Heart right ventricle (tissue), 16 donors: ENCODE measurements at regions not wholly inside any gene's neighbourhood (a gene's known extent, or its start where the extent isn't known, plus 50 kb on each side); places are given as distances from the start of the nearest gene placed in this dataset.
"Not testable (repeated sequence)": the region's sequence is repeated elsewhere in the genome, so short reads cannot be mapped to it uniquely, and the experiment has no call there.

Experiments
- ATAC-seq, 8 donors: fragments of 200-7000 bp; cut with Tn5 transposase; one replicate each; pipeline ENCODE4 v1.9.1; 2020; ENCODE audit warnings: mild to moderate bottlenecking in 8 of 8, moderate library complexity in 8 of 8, moderate number of reproducible peaks in 1 of 8
- DNase-seq, 2 donors: peaks; one replicate each; pipeline ENCODE4 v3.0.0-alpha.2; 2020
- H3K27ac ChIP-seq, 10 donors: fragments of 200-600 bp; sonication (generic) in 2 of 10; one replicate each; pipeline versions ENCODE4 v1.5.0 to v1.8.0; 2020 to 2022; ENCODE audit warnings: mild to moderate bottlenecking in 3 of 10
- H3K27me3 ChIP-seq, 7 donors: fragments of 200-600 bp; one replicate each; pipeline ENCODE4 v1.8.0; 2021 to 2022; ENCODE audit warnings: mild to moderate bottlenecking in 2 of 7
- H3K36me3 ChIP-seq, 9 donors: fragments of 200-600 bp; sonication (generic) in 1 of 9; one replicate each; pipeline versions ENCODE4 v1.5.0 to v1.8.0; 2020 to 2022; ENCODE audit warnings: mild to moderate bottlenecking in 2 of 9
- H3K4me1 ChIP-seq, 9 donors: fragments of 200-600 bp; sonication (generic) in 1 of 9; one replicate each; pipeline versions ENCODE4 v1.5.0 to v1.8.0; 2020 to 2022; ENCODE audit warnings: mild to moderate bottlenecking in 4 of 9
- H3K4me3 ChIP-seq, 10 donors: fragments of 200-600 bp; sonication (generic) in 2 of 10; one replicate each; pipeline versions ENCODE4 v1.5.0 to v1.8.0; 2020 to 2022; ENCODE audit warnings: mild to moderate bottlenecking in 7 of 10, moderate library complexity in 2 of 10
- H3K9me3 ChIP-seq, 11 donors: fragments of 200-600 bp in 10 of 11; sonication (generic) in 2 of 11; one replicate each; pipeline versions ENCODE4 v1.5.0 to v1.8.0; 2013 to 2022; ENCODE audit warnings: mild to moderate bottlenecking in 2 of 11, control low read depth in 1 of 11, moderate library complexity in 1 of 11
- WGBS, 2 donors: extraction: QIAGEN DNeasy Blood & Tissue Kit; methylation state at CpG; one replicate each; pipeline ENCODE4 v1.1.7; 2013; ENCODE audit warnings: inconsistent platforms in 1 of 2; 5-methylcytosine and 5-hydroxymethylcytosine counted together
- intact Hi-C, 10 donors: fragments of 100-400 bp; cut with DNase I; formaldehyde crosslinking; loops; one replicate each; pipeline versions ENCODE4 v1.11.1 to v1.14.2; 2022
- TF ChIP-seq, protein P1 (sequence below), 9 donors: fragments of 200-600 bp; sonication (generic) in 2 of 9; IDR thresholded peaks; one replicate each; pipeline versions ENCODE4 v1.5.0 to v1.8.0; 2021 to 2022; ENCODE audit warnings: antibody characterized with exemption in 9 of 9, mild to moderate bottlenecking in 5 of 9, moderate library complexity in 1 of 9
- donor health status: Arrhythmogenic right ventricular cardiomyopathy.
- donor health status: ischemic (EF 13 %, LVEDD 7.1; RV severe dilation, severe dysfunction).
- donor health status: healthy with polysubstance abuse.
- donor health status: DM: no; HTN: yes; CAD: no.
- donor health status: DM: no; HTN: no; CAD: no.
- donor health status: ischemic (EF 25% LVEDD 6.9; RV normal size, moderate dysfunction).
- donor health status: ischemic (EF 25% LVEDD 5.7; RV mildly dilated, moderate dysfunction).
- donor health status: healthy.
- donor health status: DM: yes; HTN: yes; CAD: no.
- donor health status: Ischemic cardiomyopathy.
- donor health status: ischemic (EF 35%, LVEDD 5.7; RV mildly dilated, moderate dysfunction).
- donor health status: nonischemic (EF 11% LVEDD 7.7; RV severe dilation, severe dysfunction).
- donor health status: DM: yes; HTN: yes; CAD: no.
- donor health status: PGD.
- donor health status: ischemic (EF 29% LVEDD 5.4; RV normal size, mild dysfunction).
- donor health status: nonischemic (EF 23%, LVEDD 6.1; RV moderate dilation, normal function).

DNA sequence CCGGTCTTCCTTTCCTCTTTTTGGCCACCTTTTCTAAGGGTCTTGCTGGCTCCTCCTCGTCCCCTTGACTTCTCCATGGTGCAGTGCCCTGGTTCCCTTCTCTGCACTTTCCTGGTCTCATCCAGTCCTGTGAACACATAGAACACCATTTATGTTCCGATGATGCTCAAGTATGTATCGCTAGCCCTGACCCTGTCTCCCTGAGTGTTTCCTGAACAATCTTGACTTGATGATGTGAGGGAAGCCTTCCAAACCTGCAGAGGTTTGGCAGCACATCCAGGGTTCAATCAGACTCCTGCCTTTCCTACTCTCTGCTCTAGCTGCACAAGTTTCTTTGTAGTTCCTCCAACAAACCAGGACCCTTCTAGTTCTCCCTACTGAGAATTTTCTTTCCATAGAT is 132.1 kb downstream of the RGPD3 start:
- no peak for DNase-seq
- H3K27me3 ChIP-seq: no peaks in the 10 kb centered on the region
- 55 to 60% methylated on average over 4 of the region's 4 CpGs for whole genome bisulfite sequencing, 2 donors
- no peaks in the 10 kb centered on the region for H3K36me3 ChIP-seq
- H3K4me1 ChIP-seq: peaks cover 0 to 8% (median 0%) of the 10 kb centered on the region in 9 donors
- intact Hi-C loops: no loop called here
- H3K9me3 ChIP-seq: peaks cover 0 to 4% (median 0%) of the 10 kb centered on the region in 11 donors
- H3K27ac ChIP-seq: peak overlapping the region in 2 of 10 donors; percentile 68 to 69
- H3K4me3 ChIP-seq: no peak overlapping the region
- ATAC-seq: peak in 2 of 8 donors; percentile 20 to 40
- TF ChIP-seq, protein P1, sequence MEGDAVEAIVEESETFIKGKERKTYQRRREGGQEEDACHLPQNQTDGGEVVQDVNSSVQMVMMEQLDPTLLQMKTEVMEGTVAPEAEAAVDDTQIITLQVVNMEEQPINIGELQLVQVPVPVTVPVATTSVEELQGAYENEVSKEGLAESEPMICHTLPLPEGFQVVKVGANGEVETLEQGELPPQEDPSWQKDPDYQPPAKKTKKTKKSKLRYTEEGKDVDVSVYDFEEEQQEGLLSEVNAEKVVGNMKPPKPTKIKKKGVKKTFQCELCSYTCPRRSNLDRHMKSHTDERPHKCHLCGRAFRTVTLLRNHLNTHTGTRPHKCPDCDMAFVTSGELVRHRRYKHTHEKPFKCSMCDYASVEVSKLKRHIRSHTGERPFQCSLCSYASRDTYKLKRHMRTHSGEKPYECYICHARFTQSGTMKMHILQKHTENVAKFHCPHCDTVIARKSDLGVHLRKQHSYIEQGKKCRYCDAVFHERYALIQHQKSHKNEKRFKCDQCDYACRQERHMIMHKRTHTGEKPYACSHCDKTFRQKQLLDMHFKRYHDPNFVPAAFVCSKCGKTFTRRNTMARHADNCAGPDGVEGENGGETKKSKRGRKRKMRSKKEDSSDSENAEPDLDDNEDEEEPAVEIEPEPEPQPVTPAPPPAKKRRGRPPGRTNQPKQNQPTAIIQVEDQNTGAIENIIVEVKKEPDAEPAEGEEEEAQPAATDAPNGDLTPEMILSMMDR (IDR thresholded peaks at IDR 0.05): no peak

DNA sequence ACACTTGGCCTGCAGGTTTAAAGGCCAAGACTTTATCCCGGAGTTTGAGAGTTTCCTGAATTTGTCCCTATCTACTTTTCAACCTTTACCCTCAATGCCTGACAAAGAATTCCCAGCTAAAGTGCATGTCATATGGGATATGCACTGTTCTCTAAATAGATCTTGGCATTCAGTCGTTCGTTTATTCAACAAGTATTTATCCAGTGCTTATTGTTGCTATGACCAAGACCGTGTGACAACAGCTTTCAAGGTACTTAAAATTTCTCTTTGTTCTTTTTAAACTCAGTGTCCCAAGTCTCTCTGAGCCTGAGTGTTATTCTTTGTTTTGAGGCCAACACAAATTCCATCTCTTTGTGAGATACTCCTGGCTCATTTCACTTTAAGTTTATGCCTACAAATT is 133.4 kb downstream of the RGPD3 start:
- intact Hi-C loops: no loop called here
- WGBS, 2 donors: 18 to 30% methylated on average over 4 of the region's 4 CpGs
- peak in 6 of 8 donors; percentile 48 to 91 (median 75) for ATAC-seq

DNA sequence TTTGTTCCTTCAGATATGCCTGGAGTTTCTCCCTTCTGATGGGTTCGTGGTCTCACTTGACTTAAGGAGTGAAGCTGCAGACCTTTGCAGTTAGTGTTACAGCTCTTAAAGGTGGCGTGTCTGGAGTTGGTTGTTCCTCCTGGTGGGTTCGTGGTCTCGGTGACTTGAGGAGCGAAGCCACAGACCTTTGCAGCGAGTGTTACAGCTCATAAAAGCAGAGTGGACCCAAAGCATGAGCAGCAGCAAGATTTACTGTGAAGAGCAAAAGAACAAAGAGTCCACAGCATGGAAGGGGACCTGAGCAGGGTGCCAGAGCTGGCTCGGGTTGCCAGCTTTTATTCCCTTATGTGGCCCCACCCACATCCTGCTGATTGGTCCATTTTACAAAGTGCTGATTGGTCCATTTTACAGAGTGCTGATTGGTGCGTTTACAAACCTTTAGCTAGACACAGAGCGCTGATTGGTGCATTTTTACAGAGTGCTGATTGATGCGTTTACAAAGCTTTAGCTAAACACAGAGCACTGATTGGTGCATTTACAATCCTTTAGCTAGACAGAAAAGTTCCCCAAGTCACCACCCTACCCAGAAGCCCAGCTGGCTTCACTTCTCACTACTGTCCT is 134.8 kb downstream of the RGPD3 start:
- H3K36me3 ChIP-seq, DNase-seq, intact Hi-C loops, H3K9me3 ChIP-seq, H3K27ac ChIP-seq, H3K27me3 ChIP-seq, H3K4me1 ChIP-seq, ATAC-seq, H3K4me3 ChIP-seq: not testable (repeated sequence)
- WGBS, 2 donors: 92 to 93% methylated on average over 10 of the region's 10 CpGs

More for the DNA sequence above, 133.4 kb downstream of the RGPD3 start:
- peak overlapping the region in 4 of 10 donors; percentile 29 to 69 (median 66) for H3K27ac ChIP-seq
- H3K27me3 ChIP-seq: no peaks in the 10 kb centered on the region
- no peak overlapping the region for H3K4me3 ChIP-seq
- H3K9me3 ChIP-seq: peaks cover 0 to 9% (median 0%) of the 10 kb centered on the region in 11 donors
- peaks cover 0 to 8% (median 0%) of the 10 kb centered on the region in 9 donors for H3K4me1 ChIP-seq
- no peaks in the 10 kb centered on the region for H3K36me3 ChIP-seq
- TF ChIP-seq, protein P1 (IDR thresholded peaks at IDR 0.05): no peak
- DNase-seq: no peak

DNA sequence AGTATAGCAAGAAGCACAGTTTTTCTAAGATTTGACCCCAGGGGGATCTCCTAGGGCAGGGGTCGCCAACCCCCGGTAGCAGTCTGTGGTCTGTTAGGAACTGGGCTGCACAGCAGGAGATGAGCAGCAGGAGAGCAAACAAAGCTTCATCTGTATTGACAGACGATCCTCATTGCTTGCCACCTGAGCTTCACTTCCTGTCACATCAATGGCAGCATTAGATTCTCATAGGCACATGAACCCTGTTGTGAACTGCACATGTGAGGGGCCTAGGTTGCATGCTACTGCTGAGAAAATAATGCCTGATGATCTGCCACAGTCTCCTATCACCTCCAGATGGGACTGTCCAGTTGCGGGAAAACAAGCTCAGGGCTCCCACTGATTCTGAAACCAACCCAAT is 136.2 kb downstream of the RGPD3 start:
- no peaks in the 10 kb centered on the region for H3K36me3 ChIP-seq
- TF ChIP-seq, protein P1 (IDR thresholded peaks at IDR 0.05): no peak
- intact Hi-C loops: no loop called here
- DNase-seq: no peak
- peaks cover 0 to 8% (median 0%) of the 10 kb centered on the region in 9 donors for H3K4me1 ChIP-seq
- WGBS, 2 donors: 60 to 66% methylated on average over 4 of the region's 4 CpGs
- H3K27ac ChIP-seq: no peak overlapping the region
- H3K9me3 ChIP-seq: peaks cover 0 to 9% (median 0%) of the 10 kb centered on the region in 11 donors
- H3K4me3 ChIP-seq: no peak overlapping the region
- no peak for ATAC-seq
- H3K27me3 ChIP-seq: no peaks in the 10 kb centered on the region

DNA sequence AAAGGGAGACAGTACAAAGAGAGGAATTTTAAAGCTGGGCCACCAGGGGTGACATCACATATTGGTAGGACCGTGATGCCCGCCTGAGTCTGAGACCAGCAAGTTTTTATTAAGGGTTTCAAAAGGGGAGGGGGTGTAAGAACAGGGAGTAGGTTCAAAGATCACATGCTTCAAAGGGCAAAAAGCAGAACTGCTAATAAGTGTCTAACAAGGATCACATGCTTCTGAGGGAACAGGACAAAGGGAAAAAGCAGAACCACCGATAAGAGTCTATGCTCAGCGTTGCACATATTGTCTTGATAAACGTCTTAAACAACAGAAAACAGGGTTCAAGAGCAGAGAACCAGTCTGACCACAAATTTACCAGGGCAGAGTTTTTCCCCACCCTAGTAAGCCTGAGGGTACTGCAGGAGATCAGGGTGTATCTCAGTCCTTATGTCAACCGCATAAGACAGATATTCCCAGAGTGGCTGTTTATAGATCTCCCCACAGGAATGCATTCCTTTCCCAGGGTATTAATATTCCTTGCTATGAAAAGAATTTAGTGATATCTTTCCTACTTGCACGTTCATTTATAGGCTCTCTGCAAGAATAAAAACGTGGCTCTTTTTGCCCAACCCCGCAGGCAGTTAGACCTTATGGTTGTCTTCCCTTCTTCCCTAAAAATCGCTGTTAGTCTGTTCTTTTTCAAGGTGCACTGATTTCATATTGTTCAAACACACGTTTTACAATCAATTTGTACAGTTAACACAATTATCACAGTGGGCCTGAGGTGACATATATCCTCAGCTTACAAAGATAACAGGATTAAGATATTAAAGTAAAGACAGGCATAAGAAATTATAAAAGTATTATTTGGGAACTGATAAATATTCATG is 136.5 kb upstream of the UXS1 start:
- ATAC-seq, H3K9me3 ChIP-seq, H3K27ac ChIP-seq, DNase-seq, H3K4me1 ChIP-seq, H3K36me3 ChIP-seq, H3K27me3 ChIP-seq, H3K4me3 ChIP-seq, intact Hi-C loops: not testable (repeated sequence)
- 64 to 66% methylated on average over 11 of the region's 11 CpGs for WGBS, 2 donors
